ENCODE measurements at regions not wholly inside any gene's neighbourhood (a gene's known extent, or its start where the extent isn't known, plus 50 kb on each side); places are given as distances from the start of the nearest gene placed in this dataset.

- Histone ChIP-seq H3K27ac (no peak overlapping the region), H3K4me3 (no peak overlapping the region), H3K4me1 (no peaks in the 10 kb centered on the region), H3K9me3 (no peaks in the 10 kb centered on the region), H3K27me3 (no peaks in the 10 kb centered on the region), H3K36me3 (no peaks in the 10 kb centered on the region)
- peak in 1 of 2 donors; percentile 28 for DNase-seq (ENCODE audit: low spot score in 2 of 2)
- intact Hi-C loops (cut with DNase I; ENCODE audit: low total_unique reads): no loop called here
- TF ChIP-seq POLR2A (IDR thresholded peaks at IDR 0.05) (no peak), POLR2AphosphoS5 (IDR thresholded peaks at IDR 0.05) (no peak), CTCF (IDR thresholded peaks at IDR 0.05) (no peak)
Measured at GRCh38 chr20:40763646-40764295, 74.7 kb upstream of the MAFB start.

- no peak for DNase-seq (ENCODE audit: low spot score in 2 of 2)
- TF ChIP-seq POLR2AphosphoS5 (IDR thresholded peaks at IDR 0.05): no peak
- no peak for TF ChIP-seq POLR2A (IDR thresholded peaks at IDR 0.05)
- no peak for TF ChIP-seq CTCF (IDR thresholded peaks at IDR 0.05)
- H3K9me3 ChIP-seq: no peaks in the 10 kb centered on the region
- intact Hi-C loops (cut with DNase I; ENCODE audit: low total_unique reads): no loop called here
- no peaks in the 10 kb centered on the region for H3K27me3 ChIP-seq
- H3K27ac ChIP-seq: no peak overlapping the region
- no peak overlapping the region for H3K4me3 ChIP-seq
- H3K4me1 ChIP-seq: no peaks in the 10 kb centered on the region
- H3K36me3 ChIP-seq: no peaks in the 10 kb centered on the region
Measured at GRCh38 chr20:40765814-40766480, 76.9 kb upstream of the MAFB start.

- Histone ChIP-seq H3K36me3 (no peaks in the 10 kb centered on the region), H3K27me3 (no peaks in the 10 kb centered on the region), H3K4me1 (no peaks in the 10 kb centered on the region), H3K27ac (no peak overlapping the region), H3K4me3 (no peak overlapping the region), H3K9me3 (no peaks in the 10 kb centered on the region)
- no peak for DNase-seq (ENCODE audit: low spot score in 2 of 2)
- TF ChIP-seq POLR2A (IDR thresholded peaks at IDR 0.05) (no peak), CTCF (IDR thresholded peaks at IDR 0.05) (no peak), POLR2AphosphoS5 (IDR thresholded peaks at IDR 0.05) (no peak)
- intact Hi-C loops (cut with DNase I; ENCODE audit: low total_unique reads): no loop called here
Measured at GRCh38 chr20:40766790-40767614, 78.0 kb upstream of the MAFB start.

GRCh38 chr20:40767615-40767924, 78.5 kb upstream of the MAFB start:
- no peak for DNase-seq (ENCODE audit: low spot score in 2 of 2)
- H3K27me3 ChIP-seq: no peaks in the 10 kb centered on the region
- no peaks in the 10 kb centered on the region for H3K4me1 ChIP-seq
- H3K27ac ChIP-seq: no peak overlapping the region
- no peak overlapping the region for H3K4me3 ChIP-seq
- no peaks in the 10 kb centered on the region for H3K9me3 ChIP-seq
- no peak for TF ChIP-seq POLR2AphosphoS5 (IDR thresholded peaks at IDR 0.05)
- TF ChIP-seq POLR2A (IDR thresholded peaks at IDR 0.05): no peak
- no peak for TF ChIP-seq CTCF (IDR thresholded peaks at IDR 0.05)
- intact Hi-C loops (cut with DNase I; ENCODE audit: low total_unique reads): no loop called here
- H3K36me3 ChIP-seq: no peaks in the 10 kb centered on the region

- Histone ChIP-seq H3K36me3 (no peaks in the 10 kb centered on the region), H3K4me3 (no peak overlapping the region), H3K9me3 (no peaks in the 10 kb centered on the region), H3K27ac (no peak overlapping the region), H3K27me3 (no peaks in the 10 kb centered on the region), H3K4me1 (no peaks in the 10 kb centered on the region)
- intact Hi-C loops (cut with DNase I; ENCODE audit: low total_unique reads): no loop called here
- DNase-seq (ENCODE audit: low spot score in 2 of 2): no peak
- TF ChIP-seq POLR2A (IDR thresholded peaks at IDR 0.05) (no peak), CTCF (IDR thresholded peaks at IDR 0.05) (no peak), POLR2AphosphoS5 (IDR thresholded peaks at IDR 0.05) (no peak)
Measured at GRCh38 chr20:40768105-40768504, 79.1 kb upstream of the MAFB start.

Data from breast epithelium (tissue), 4 donors.